NCI-H2196 treated with DMSO at 0.1 percent for 48 hours (cell line): ENCODE measurements at regions not wholly inside any gene's neighbourhood (a gene's known extent, or its start where the extent isn't known, plus 50 kb on each side); places are given as distances from the start of the nearest gene placed in this dataset.

Experiments
- DNase-seq: peaks from one replicate; lab custom pipeline; 2025; ENCODE audit not compliant: unreplicated experiment; lab: John Stamatoyannopoulos, UW

DNA sequence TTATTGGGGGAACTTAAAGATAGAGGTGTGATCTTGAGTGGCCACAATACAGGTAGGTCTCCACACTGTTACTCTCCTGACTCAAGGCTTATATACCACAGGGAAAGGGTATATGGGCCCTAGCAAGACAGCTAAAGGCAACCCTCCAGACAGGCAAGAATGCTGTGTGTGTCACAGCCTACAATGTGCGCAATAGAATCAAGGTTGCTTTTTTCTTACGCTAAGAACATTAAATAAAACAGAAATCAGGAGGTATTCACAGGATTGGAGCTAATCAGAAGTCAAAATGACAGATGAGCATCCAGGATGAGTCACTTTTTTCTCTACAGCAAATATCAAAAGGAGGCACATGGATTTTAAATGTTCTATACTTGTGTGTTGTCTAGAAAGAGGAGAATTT is 1797.9 kb upstream of the SEL1L start:
- no peak for DNase-seq

DNA sequence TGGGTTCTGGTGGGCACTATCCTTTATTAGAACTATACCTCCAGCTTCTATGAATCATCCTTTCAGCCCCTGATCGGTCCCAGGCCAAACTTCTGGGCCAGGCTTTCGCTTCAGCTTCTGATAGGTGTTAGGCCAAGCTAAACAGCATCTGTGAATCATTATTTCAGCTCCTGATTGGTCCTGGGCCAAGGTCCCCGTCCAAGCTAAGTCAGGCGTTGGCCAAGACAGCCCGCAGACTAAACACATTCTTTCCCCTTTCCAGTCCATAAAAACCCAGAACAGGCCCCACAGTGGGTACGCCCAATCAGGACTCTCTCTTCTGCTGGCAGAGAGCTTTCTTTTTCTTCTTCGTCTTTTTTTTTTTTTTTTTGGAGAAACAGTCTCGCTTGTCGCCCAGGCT is 1808.9 kb upstream of the SEL1L start:
- DNase-seq: no peak

DNA sequence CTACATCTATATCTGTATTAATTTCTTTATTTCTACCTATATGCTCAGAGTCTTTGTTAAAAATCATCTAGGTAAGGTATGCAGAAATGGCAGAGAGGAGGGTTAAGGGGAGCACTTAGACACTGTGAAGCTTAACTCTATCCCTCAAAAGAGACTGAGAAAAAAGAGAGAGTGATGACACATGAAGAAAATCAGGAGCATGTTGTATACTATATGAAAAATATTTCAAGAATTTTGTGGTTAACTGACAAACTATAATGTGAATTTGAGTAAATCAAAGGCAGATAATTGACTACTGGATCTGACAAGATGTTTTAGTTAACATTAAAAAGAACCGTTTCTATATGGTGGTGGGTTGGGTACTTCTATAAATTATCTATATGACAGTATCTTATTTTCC is 1814.2 kb upstream of the SEL1L start:
- no peak for DNase-seq

DNA sequence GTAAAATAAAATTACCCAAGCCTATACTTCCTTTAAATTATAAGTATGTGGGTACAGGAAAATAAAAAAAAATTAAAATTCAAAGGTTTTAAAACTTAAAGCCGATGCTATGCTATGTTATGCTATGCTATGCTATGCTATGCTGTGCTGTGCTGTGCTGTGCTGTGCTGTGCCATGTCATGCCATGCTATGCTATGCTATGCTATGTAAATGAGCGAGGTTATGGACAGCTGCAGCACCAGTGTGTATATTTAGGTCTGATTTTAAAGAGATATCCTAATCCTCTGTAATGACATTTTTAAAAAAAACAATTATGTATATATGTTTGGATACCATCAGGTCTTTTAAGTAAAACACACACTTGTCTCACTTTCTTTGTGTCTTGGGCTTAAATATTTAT is 1822.0 kb upstream of the SEL1L start:
- DNase-seq: no peak

- no peak for DNase-seq
These were observed 1822.4 kb upstream of the SEL1L start for GRCh38 chr14:83356080-83356479.

DNA sequence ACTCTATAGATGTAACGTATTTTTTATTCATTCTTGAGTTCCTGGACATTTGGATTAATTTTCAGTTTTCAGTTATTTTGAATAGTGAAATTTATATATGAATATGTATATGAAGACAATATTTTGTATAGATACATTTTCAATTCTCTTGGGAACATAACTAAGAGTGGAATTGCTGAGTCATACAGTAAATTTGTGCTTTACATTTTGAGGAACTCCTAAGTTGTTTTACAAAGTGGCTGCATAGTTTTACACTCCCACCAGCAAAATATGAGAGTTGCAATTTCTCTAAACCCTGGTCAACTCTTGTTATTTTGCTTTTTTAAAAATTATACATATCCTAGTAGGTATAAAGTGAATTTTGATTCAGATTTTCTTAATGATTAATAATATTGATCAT is 1838.6 kb upstream of the SEL1L start:
- no peak for DNase-seq

GRCh38 chr14:83379436-83379835 is 1845.8 kb upstream of the SEL1L start:
- no peak for DNase-seq

GRCh38 chr14:83384253-83384652 is 1850.6 kb upstream of the SEL1L start:
- no peak for DNase-seq

DNA sequence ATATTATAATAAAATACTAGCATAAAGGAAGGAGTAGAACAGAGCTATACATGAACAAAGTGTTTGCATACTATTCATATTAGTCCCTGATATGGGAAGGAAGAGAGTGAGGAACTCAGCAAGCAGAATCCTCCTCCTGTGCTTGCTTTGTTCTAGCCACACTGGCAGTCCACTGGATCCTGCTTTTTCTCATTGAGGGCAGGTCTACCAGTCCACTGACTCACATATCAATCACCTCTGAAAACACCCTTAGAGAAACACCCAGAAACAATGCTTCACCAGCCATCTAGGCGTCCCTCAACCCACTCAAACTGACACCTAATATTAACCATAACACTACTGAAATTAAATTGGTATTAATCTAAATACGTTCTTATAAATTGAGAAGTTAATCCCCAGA is 1861.7 kb upstream of the SEL1L start:
- no peak for DNase-seq

GRCh38 chr14:83416476-83416875 is 1882.8 kb upstream of the SEL1L start:
- no peak for DNase-seq

DNA sequence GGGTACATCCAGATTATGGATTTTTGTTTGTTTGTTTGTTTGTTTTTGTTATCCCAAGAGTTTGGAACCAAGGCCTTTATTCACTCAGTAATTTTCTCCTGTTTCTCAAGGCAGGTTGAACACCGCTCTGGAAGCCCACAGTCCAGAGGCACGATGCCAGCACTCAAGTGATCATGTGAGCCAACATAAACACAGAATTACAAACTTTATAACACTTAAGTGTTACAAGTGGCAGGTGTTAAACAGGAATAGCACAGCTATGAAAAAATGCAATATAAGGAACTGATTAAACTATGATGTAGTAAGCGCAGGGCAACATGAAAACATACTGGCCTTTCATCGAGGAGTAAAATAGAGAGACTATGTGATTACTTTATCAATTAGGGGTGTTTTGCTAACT is 1885.8 kb upstream of the SEL1L start:
- no peak for DNase-seq

- no peak for DNase-seq
These were observed 1888.1 kb upstream of the SEL1L start for GRCh38 chr14:83421711-83422110.

- DNase-seq: no peak
These were observed 1891.5 kb upstream of the SEL1L start for GRCh38 chr14:83425138-83425537.

DNA sequence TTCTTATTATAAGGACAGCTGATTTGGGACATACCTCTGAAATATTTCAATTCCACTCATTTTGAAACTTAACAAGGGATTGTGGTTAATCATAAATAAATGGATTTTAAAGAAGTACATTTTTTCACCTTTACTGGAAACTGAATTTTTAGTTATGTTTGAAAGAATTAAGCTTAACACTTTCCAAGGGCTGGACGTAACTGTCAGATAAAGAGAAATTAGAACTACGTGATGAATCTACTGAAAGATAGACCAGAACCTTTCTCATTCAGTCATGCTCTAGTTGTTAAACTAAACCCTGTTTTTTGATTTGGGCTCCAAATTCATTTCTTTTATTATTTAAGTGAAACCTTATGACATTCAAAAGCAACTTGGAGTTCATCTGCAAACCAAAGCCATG is 1892.1 kb upstream of the SEL1L start:
- no peak for DNase-seq

GRCh38 chr14:83433618-83434017 is 1900.0 kb upstream of the SEL1L start:
- no peak for DNase-seq

DNA sequence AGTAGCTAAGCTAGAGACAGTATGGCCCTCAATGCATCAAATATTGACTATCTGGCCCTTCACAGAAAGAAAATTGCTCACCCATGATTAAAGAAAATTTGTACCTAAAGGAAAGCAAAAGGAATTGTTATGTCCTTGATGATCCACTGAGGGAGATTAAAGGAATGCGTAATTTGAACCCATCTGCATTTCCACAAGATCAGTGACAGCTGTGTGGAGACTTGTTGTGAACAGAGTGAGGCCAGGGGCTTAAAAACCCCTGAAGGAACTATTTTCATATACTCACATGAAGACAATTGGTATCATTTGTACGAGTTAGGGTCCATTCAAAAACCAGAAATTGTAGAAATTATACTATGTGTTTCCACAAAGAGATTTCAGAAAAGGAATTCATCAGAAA is 1908.1 kb upstream of the SEL1L start:
- no peak for DNase-seq

GRCh38 chr14:83455561-83455960 is 1921.9 kb upstream of the SEL1L start:
- no peak for DNase-seq

DNA sequence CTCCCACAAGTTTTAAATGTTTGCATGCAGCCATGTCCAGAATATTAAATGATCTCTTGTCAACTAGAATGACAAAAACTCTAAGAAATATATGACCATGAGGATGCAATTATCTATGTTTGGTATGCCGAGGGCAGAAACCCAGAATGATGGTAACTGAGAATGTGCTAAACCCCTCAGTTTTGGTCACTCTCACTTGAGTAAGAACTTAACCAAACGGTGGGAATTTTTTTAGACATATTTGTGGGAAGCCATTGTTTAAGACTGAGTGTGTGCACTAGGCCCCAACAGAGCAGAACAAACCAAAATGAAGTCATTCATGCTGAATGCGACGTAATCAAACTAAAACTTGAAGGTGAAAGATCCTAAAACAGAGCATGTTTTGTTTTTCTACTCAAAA is 1927.9 kb upstream of the SEL1L start:
- no peak for DNase-seq

GRCh38 chr14:83462759-83463158 is 1929.1 kb upstream of the SEL1L start:
- no peak for DNase-seq

DNA sequence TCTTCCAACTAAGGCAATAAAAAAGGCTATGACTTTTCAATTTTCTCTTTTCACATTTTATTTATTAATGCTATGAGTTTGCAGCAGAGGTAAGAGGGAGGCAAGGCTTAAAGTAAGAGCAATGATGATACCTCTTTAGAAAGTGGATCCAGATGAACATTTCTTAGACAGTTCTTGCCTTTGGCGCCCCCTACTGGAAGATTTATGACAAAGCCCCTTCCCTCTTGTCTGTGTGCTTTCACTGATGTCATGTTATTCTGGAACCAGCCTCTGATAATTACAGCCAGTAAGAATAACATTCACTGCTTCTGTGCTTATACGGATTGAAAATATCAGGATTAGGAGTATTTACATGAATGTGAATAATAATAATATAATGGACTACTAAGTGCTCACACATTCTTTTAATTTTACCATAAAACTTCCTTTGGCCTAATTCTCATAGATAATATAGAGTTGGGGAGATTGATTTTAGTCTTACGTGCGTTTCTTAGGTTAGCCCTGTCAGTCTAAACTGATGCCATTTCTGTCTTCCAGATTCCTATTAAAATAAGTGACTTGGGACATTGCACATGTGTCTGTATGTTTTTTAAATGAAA is 1929.9 kb upstream of the SEL1L start:
- no peak for DNase-seq

DNA sequence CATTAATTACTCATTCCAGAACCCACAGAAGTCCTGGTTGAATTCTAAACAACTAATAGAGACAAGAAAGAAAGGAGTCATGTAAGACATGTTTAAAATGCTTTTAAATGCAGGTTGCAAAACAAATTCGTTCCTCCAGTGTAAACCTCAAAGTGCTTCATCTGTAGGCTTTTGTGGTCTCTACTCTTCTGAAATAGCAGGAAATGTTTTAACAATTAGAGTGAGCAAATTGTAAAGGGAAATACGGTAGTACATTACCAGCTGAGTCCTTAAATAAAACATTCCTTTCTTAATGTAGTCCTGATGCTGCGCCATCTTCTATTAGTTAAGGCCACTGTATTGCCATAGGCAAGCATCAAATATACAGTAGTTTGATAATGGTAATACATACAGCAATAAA is 1934.2 kb upstream of the SEL1L start:
- DNase-seq: no peak

GRCh38 chr14:83470466-83470865 is 1936.8 kb upstream of the SEL1L start:
- DNase-seq: no peak

GRCh38 chr14:83470959-83471695 is 1937.5 kb upstream of the SEL1L start:
- DNase-seq: no peak
